Glomerular visceral epithelial cell (primary cell): ENCODE measurements at regions not wholly inside any gene's neighbourhood (a gene's known extent, or its start where the extent isn't known, plus 50 kb on each side); places are given as distances from the start of the nearest gene placed in this dataset.
"Not testable (repeated sequence)": the region's sequence is repeated elsewhere in the genome, so short reads cannot be mapped to it uniquely, and the experiment has no call there.

Experiments used
- DNase-seq: peaks from one replicate; pipeline ENCODE4 v3.0.0-alpha.2; 2016; ENCODE audit errors: extremely low spot score

DNA sequence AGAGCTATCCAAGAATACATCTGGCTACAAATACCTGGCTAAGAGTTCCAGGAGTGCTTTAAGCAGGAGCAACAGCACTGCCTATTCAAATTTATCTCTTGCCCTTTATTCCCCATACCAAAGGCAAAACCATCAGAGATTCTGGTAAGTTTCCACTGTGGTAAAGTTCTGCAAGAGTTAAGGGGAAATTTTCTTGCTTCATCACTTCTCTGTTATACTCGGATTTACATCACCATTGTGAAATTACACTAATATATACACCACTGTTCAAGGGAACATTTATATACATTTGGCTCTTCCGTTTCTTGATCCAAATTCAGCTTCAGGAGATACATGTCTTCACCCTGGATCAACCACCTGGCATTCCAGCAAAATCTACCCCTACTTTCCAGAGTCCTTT, 70.8 kb upstream of the PTPN13 start:
- no peak for DNase-seq

- DNase-seq = not testable (repeated sequence)
Observed at GRCh38 chr4:86527713-86528112, 66.4 kb upstream of the PTPN13 start.

DNA sequence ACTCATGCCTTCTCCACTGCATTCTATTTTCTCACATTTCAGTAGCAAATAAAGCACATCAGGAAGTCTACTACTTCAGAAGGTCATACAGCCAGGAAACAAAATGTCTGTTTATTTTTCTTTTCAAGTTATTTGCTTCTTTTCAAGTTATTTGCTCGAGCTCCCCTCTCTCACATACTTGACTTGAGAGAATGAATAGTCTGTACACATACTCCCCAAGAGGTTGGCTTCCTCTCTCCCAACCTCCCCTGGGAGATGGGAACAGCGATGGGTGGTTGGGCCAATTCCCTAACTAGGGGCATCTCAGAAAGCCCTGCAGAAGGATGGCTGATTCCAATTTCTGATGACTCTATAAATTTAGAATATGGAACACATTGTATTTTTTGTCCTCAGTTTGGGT, 64.7 kb upstream of the PTPN13 start:
- no peak for DNase-seq

- DNase-seq = no peak
Observed at GRCh38 chr4:86530183-86530582, 63.9 kb upstream of the PTPN13 start.

GRCh38 chr4:86531440-86531839, 62.7 kb upstream of the PTPN13 start:
- no peak for DNase-seq

DNA sequence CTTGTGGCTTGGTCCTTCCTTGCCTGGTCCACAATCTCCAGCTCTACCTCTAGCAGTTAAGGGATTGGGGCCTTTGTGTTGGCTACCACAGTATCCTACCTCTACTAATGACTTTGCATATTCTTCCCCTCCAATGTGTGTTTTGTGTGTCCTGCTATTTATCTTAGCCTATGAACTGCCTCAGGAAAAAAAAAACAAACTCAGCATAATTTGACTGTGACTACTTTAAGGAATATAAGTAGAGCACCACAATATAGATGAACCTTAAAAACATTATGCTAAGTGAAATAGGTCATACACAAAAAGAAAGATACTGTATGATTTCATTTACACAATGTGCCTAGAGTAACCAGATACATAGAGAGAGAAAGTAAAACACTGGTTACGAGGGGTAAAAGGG, 61.3 kb upstream of the PTPN13 start:
- no peak for DNase-seq

GRCh38 chr4:86536151-86536550, 58.0 kb upstream of the PTPN13 start:
- DNase-seq = no peak

DNA sequence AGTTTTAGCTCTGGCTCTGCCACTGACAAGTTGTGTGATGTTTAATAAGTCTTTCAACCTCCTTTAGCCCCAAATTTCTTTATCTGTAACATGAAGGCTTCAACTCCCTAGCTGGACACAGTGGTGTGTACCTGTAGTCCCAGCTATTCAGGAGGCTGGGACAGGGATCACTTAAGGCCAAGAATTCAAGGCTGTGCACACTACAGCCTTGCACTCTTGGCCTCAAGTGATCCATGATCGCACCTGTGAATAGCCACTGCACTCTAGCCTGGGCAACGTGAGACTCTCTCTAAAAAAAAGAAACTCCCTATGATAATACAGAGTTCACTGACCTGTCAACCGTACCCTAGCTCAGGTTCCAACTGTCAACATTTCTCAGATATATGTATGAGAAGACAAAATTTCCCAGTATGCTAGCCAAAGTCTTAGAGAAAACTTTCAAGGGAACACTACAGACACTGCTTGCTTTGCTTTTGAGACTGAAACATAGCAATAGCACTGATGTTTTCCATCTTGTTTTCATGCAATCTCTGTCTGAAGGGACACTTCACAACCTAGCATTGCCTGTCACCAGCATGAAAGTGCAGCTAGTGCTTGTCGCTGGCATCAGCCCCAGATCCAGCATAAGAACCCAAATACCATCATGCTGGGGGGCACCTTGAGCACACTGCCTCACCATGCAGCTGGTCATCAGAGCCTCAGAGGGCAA, 51.6 kb upstream of the PTPN13 start:
- DNase-seq = no peak

- no peak for DNase-seq
Observed at GRCh38 chr4:86543080-86543479, 51.0 kb upstream of the PTPN13 start.

GRCh38 chr4:86543560-86544309, 50.4 kb upstream of the PTPN13 start:
- DNase-seq = peak; percentile 68

DNA sequence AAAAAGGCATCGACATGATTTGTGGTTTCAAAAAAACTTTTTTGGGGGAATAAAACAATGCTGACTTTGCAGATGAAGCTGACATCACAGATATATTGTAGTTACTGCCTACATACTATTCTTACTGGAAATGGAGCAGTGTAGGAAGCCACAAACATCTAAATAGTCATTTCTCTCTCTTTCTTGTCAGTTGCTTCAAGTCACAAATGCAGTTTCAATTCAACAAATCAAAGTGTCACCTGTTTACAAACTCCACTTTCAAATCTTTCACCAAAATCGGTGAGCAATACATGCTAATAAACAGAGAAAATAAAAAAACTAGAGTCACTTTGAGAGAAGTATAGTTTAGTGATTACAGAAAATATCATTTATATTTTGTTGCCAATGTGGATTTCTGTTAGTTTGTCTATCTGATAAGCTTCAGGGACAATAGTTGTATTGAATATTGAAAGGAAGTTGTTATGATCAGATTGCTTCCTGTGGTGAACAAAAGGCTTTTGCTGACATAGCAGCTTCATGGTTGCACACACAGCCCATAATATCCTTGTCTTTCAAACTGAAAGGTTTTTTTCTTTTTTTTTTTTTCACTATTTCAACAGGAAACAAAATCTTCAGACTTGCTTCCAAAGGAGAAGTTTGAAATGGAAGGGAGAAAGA, 49.7 kb upstream of the PTPN13 start:
- no peak for DNase-seq
